HEK293 (cell line): ENCODE measurements at regions not wholly inside any gene's neighbourhood (a gene's known extent, or its start where the extent isn't known, plus 50 kb on each side); places are given as distances from the start of the nearest gene placed in this dataset.

Experiments used
- CTCF ChIA-PET: fragments of 350-600 bp; formaldehyde crosslinking; extraction: SDS; loops from one replicate; lab custom pipeline; 2021; ENCODE audit warnings: antibody characterized with exemption; lab: Yijun Ruan, JAX
- POLR2A ChIA-PET: fragments of 300-600 bp; formaldehyde crosslinking; extraction: SDS; loops from one replicate; lab custom pipeline; 2020; ENCODE audit warnings: antibody characterized with exemption, inconsistent platforms; lab: Yijun Ruan, JAX
- H3K27ac ChIP-seq: fragments of 200-500 bp; sonication (Bioruptor generic); 2 replicates; pipeline ENCODE4 v1.5.1; 2014; ENCODE audit warnings: low read depth, low read length, control low read depth, inconsistent platforms; ENCODE audit errors: extremely low read depth
- H3K36me3 ChIP-seq, 2 experiments: fragments of 200-500 bp in 1 of 2; sonication (Bioruptor generic) in 1 of 2; 1 replicate in 1 of 2; 2 replicates in 1 of 2; pipeline ENCODE4 v1.5.1; 2014 to 2017; ENCODE audit warnings: inconsistent platforms in 2 of 2, low read length in 2 of 2; ENCODE audit not compliant: control insufficient read depth in 2 of 2, insufficient read depth in 1 of 2
- H3K4me1 ChIP-seq: fragments of 200-500 bp; sonication (Bioruptor generic); 2 replicates; pipeline ENCODE4 v1.5.1; 2014; ENCODE audit warnings: mild to moderate bottlenecking, low read length, inconsistent platforms; ENCODE audit not compliant: control insufficient read depth, insufficient read depth
- H3K4me3 ChIP-seq: 2 replicates; pipeline ENCODE4 v1.5.1; 2011; ENCODE audit warnings: low read depth, mild to moderate bottlenecking, control low read depth, low read length, moderate library complexity
- H3K9me3 ChIP-seq: fragments of 200-500 bp; sonication (Bioruptor generic); 2 replicates; pipeline ENCODE4 v1.5.1; 2014; ENCODE audit warnings: low read depth, low read length, inconsistent platforms; ENCODE audit not compliant: control insufficient read depth, insufficient read depth
- BCL6B ChIP-seq: fragments of 450-650 bp; formaldehyde crosslinking; IDR thresholded peaks from 2 replicates; pipeline ENCODE4 v1.5.1; 2017; ENCODE audit warnings: missing biosample characterization, missing genetic modification characterization
- EGR2 ChIP-seq: fragments of 450-650 bp; formaldehyde crosslinking; IDR thresholded peaks from 2 replicates; pipeline ENCODE4 v1.5.1; 2016; ENCODE audit warnings: low read depth, missing biosample characterization, missing genetic modification characterization
- FEZF1 ChIP-seq: fragments of 450-650 bp; formaldehyde crosslinking; IDR thresholded peaks from 2 replicates; pipeline ENCODE4 v1.5.1; 2016; ENCODE audit warnings: missing biosample characterization, missing genetic modification characterization
- GFI1B ChIP-seq: fragments of 450-650 bp; formaldehyde crosslinking; IDR thresholded peaks from 2 replicates; pipeline ENCODE4 v1.5.1; 2016; ENCODE audit warnings: missing biosample characterization, missing genetic modification characterization
- GLIS1 ChIP-seq: fragments of 450-650 bp; formaldehyde crosslinking; IDR thresholded peaks from 2 replicates; pipeline ENCODE4 v1.5.1; 2016; ENCODE audit warnings: missing biosample characterization, missing genetic modification characterization
- MZF1 ChIP-seq: fragments of 450-650 bp; formaldehyde crosslinking; IDR thresholded peaks from 2 replicates; pipeline ENCODE4 v1.5.1; 2017; ENCODE audit warnings: missing biosample characterization, missing genetic modification characterization, borderline replicate concordance
- PRDM2 ChIP-seq: fragments of 450-650 bp; formaldehyde crosslinking; IDR thresholded peaks from 2 replicates; pipeline ENCODE4 v1.5.1; 2016; ENCODE audit warnings: missing biosample characterization, missing genetic modification characterization, borderline replicate concordance
- RBAK ChIP-seq: fragments of 450-650 bp; formaldehyde crosslinking; IDR thresholded peaks from 2 replicates; pipeline ENCODE4 v1.5.1; 2016; ENCODE audit warnings: missing biosample characterization, missing genetic modification characterization
- ZFHX2 ChIP-seq: fragments of 450-650 bp; formaldehyde crosslinking; conservative IDR thresholded peaks from 2 replicates; pipeline ENCODE4 v1.5.1; 2016; ENCODE audit warnings: missing biosample characterization, missing genetic modification characterization
- ZNF10 ChIP-seq: fragments of 450-650 bp; formaldehyde crosslinking; IDR thresholded peaks from 2 replicates; pipeline ENCODE4 v1.5.1; 2017; ENCODE audit warnings: missing biosample characterization, missing genetic modification characterization
- ZNF140 ChIP-seq: fragments of 450-650 bp; formaldehyde crosslinking; IDR thresholded peaks from 2 replicates; pipeline ENCODE4 v1.5.1; 2016; ENCODE audit warnings: missing biosample characterization, missing genetic modification characterization
- ZNF398 ChIP-seq: fragments of 450-650 bp; formaldehyde crosslinking; IDR thresholded peaks from 2 replicates; pipeline ENCODE4 v1.5.1; 2017; ENCODE audit warnings: missing biosample characterization, missing genetic modification characterization
- ZNF488 ChIP-seq: fragments of 450-650 bp; formaldehyde crosslinking; IDR thresholded peaks from 2 replicates; pipeline ENCODE4 v1.5.1; 2016; ENCODE audit warnings: missing biosample characterization, missing genetic modification characterization
- ZNF560 ChIP-seq: fragments of 450-650 bp; formaldehyde crosslinking; IDR thresholded peaks from 2 replicates; pipeline ENCODE4 v1.5.1; 2017; ENCODE audit warnings: missing biosample characterization, missing genetic modification characterization, borderline replicate concordance
- ZNF639 ChIP-seq: fragments of 450-650 bp; formaldehyde crosslinking; IDR thresholded peaks from 2 replicates; pipeline ENCODE4 v1.5.1; 2016; ENCODE audit warnings: missing biosample characterization, missing genetic modification characterization
- ZNF830 ChIP-seq: fragments of 450-650 bp; IDR thresholded peaks from 2 replicates; pipeline ENCODE4 v1.5.0; 2018; ENCODE audit warnings: missing biosample characterization, missing genetic modification characterization, low read depth, mild to moderate bottlenecking, moderate library complexity
- ZNF843 ChIP-seq: fragments of 450-650 bp; formaldehyde crosslinking; IDR thresholded peaks from 2 replicates; pipeline ENCODE4 v1.5.1; 2016; ENCODE audit warnings: missing biosample characterization, missing genetic modification characterization
- ZSCAN18 ChIP-seq: fragments of 450-650 bp; formaldehyde crosslinking; IDR thresholded peaks from 2 replicates; pipeline ENCODE4 v1.5.1; 2016; ENCODE audit warnings: missing biosample characterization, missing genetic modification characterization
- ZXDB ChIP-seq: fragments of 450-650 bp; formaldehyde crosslinking; IDR thresholded peaks from 2 replicates; pipeline ENCODE4 v1.5.1; 2016; ENCODE audit warnings: missing biosample characterization, missing genetic modification characterization

- TF ChIP-seq ZNF639 (tag by site-specific recombination), result no peak
- no peak for TF ChIP-seq ZXDB (tag by site-specific recombination)
- no peak for TF ChIP-seq ZNF488 (tag by site-specific recombination)
- TF ChIP-seq GLIS1 (tag by site-specific recombination), result no peak
- TF ChIP-seq, all 188 proteins: peak for 0
Measured at GRCh38 chr2:9153643-9153980, 53.0 kb upstream of the ASAP2 start (continued).

- Histone ChIP-seq H3K36me3 (no peaks in the 10 kb centered on the region; a peak in 1 of 3 replicates), H3K4me3 (no peak overlapping the region), H3K4me1 (no peaks in the 10 kb centered on the region), H3K9me3 (no peaks in the 10 kb centered on the region), H3K27ac (no peak overlapping the region)
- CTCF ChIA-PET, result interaction anchor here (0.5 to 3.7 kb wide), 3 partner anchors 10 to 660 kb away, joined by 3 to 18 read pairs (median 3); no protein-coding TSS in a partner anchor
- POLR2A ChIA-PET, result no interaction called here
- peak; percentile 40; the same call in 1 of the 2 replicates for TF ChIP-seq ZFHX2 (tag by site-specific recombination)
- 0 out of 2 replicates have a peak, but pooled peaks have one; percentile 15 for TF ChIP-seq ZNF398 (tag by site-specific recombination)
- TF ChIP-seq ZNF830 (tag by site-specific recombination), result no peak
- peak; percentile 54; the same call in 1 of the 2 replicates for TF ChIP-seq EGR2 (tag by site-specific recombination)
- TF ChIP-seq MZF1 (tag by site-specific recombination), result peak; percentile 95
- no peak for TF ChIP-seq ZSCAN18 (tag by site-specific recombination)
Measured at GRCh38 chr2:9152975-9153642, 53.5 kb upstream of the ASAP2 start.

- H3K27ac ChIP-seq, result no peak overlapping the region
- no peaks in the 10 kb centered on the region for H3K4me1 ChIP-seq
- CTCF ChIA-PET, result interaction anchor here (0.5 kb wide), 1 partner anchor 62 kb away, joined by 4 read pairs; no protein-coding TSS in a partner anchor
- H3K4me3 ChIP-seq, result no peak overlapping the region
- no peaks in the 10 kb centered on the region for H3K36me3 ChIP-seq
- POLR2A ChIA-PET, result no interaction called here
- H3K9me3 ChIP-seq, result no peaks in the 10 kb centered on the region
- TF ChIP-seq FEZF1, result no peak
- TF ChIP-seq ZNF10, result no peak
- TF ChIP-seq ZNF560 (tag by site-specific recombination), result no peak
- TF ChIP-seq GFI1B (tag by site-specific recombination), result no peak
- no peak for TF ChIP-seq BCL6B (tag by site-specific recombination)
- no peak for TF ChIP-seq PRDM2 (tag by site-specific recombination)
- TF ChIP-seq ZXDB (tag by site-specific recombination), result no peak
- no peak for TF ChIP-seq RBAK (tag by site-specific recombination)
- no peak for TF ChIP-seq ZNF843 (tag by site-specific recombination)
- no peak for TF ChIP-seq ZNF140
Measured at GRCh38 chr2:9150906-9151305, 55.7 kb upstream of the ASAP2 start.
